ENCODE measurements at regions not wholly inside any gene's neighbourhood (a gene's known extent, or its start where the extent isn't known, plus 50 kb on each side); places are given as distances from the start of the nearest gene placed in this dataset.

DNA sequence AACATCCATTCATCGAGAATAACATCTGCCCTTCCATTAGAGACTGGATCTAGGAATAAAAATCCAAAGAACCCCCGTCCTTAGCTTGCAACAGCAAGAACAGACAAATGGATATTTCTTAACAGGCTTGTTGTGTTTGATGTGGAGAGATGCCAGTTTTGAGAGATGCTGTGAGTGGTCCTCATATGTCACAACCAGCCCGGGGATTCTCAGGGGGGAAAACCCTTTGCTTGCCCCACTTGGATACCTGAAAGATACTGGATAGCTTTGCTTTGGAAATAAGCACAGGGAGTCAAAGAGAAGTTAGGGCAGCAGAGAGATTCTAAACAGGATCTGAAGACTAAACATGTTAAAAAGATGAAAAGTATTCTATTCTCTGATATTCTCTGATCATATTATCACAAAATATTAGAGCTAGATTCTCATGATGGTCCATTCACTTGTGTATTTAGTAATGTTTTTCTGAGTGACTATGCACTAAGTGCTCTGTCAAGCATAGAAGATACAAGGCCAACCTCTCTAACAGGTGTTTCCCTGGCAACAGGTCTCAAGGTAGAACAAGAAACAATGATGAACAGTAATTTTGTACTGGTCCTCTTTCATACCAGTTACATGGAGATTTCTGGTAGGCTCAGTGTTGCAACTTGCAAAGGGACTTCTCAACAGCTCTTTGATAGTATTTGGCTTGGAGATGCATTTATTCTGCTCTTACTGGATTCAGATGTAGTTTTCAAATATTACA, 348.2 kb downstream of the MYCN start:
- TF ChIP-seq, protein P1, sequence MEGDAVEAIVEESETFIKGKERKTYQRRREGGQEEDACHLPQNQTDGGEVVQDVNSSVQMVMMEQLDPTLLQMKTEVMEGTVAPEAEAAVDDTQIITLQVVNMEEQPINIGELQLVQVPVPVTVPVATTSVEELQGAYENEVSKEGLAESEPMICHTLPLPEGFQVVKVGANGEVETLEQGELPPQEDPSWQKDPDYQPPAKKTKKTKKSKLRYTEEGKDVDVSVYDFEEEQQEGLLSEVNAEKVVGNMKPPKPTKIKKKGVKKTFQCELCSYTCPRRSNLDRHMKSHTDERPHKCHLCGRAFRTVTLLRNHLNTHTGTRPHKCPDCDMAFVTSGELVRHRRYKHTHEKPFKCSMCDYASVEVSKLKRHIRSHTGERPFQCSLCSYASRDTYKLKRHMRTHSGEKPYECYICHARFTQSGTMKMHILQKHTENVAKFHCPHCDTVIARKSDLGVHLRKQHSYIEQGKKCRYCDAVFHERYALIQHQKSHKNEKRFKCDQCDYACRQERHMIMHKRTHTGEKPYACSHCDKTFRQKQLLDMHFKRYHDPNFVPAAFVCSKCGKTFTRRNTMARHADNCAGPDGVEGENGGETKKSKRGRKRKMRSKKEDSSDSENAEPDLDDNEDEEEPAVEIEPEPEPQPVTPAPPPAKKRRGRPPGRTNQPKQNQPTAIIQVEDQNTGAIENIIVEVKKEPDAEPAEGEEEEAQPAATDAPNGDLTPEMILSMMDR (IDR thresholded peaks at IDR 0.05): no peak
- TF ChIP-seq POLR2A (IDR thresholded peaks at IDR 0.05): no peak
